ENCODE measurements at regions not wholly inside any gene's neighbourhood (a gene's known extent, or its start where the extent isn't known, plus 50 kb on each side); places are given as distances from the start of the nearest gene placed in this dataset.

DNA sequence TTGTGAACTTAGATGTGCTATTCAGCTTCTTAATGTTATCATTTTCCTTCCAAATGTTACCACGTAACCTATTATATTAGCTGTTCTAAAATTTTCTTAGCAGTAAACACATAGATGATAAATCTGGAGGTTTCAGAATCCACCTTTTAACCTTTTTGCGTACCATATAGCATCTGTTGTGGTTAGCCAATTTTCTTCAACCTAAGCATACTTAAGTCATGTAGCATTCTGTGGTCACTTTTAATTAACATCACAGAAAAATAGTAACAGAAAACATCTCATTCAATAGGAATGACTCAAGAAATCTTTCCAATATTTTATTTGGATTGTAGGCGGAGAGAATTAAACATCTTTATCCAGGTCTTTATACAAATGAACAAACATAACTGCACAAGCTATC, 1465.3 kb upstream of the GBE1 start:
- TF ChIP-seq, protein P1, sequence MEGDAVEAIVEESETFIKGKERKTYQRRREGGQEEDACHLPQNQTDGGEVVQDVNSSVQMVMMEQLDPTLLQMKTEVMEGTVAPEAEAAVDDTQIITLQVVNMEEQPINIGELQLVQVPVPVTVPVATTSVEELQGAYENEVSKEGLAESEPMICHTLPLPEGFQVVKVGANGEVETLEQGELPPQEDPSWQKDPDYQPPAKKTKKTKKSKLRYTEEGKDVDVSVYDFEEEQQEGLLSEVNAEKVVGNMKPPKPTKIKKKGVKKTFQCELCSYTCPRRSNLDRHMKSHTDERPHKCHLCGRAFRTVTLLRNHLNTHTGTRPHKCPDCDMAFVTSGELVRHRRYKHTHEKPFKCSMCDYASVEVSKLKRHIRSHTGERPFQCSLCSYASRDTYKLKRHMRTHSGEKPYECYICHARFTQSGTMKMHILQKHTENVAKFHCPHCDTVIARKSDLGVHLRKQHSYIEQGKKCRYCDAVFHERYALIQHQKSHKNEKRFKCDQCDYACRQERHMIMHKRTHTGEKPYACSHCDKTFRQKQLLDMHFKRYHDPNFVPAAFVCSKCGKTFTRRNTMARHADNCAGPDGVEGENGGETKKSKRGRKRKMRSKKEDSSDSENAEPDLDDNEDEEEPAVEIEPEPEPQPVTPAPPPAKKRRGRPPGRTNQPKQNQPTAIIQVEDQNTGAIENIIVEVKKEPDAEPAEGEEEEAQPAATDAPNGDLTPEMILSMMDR (IDR thresholded peaks at IDR 0.05; ENCODE audit: low read length) = no peak
- TF ChIP-seq EZH2phosphoT487 (IDR thresholded peaks at IDR 0.05; ENCODE audit: low read length) (no peak), EZH2 (optimal IDR thresholded peaks at IDR 0.05; ENCODE audit: low read depth, low read length) (no peak)

All from MM.1S (cell line).